PFSK-1 (cell line): ENCODE measurements at regions not wholly inside any gene's neighbourhood (a gene's known extent, or its start where the extent isn't known, plus 50 kb on each side); places are given as distances from the start of the nearest gene placed in this dataset.

Source experiments
- POLR2AphosphoS5 ChIP-seq: IDR thresholded peaks from 2 replicates; pipeline ENCODE4 v1.6.1; 2012; ENCODE audit warnings: low read depth, mild to moderate bottlenecking, control low read depth, low read length, moderate library complexity
- REST ChIP-seq, 2 experiments: IDR thresholded peaks; 2 replicates each; pipeline versions ENCODE4 v1.6.1 to v1.8.0; 2011 to 2012; ENCODE audit warnings: low read depth in 2 of 2, low read length in 2 of 2, control low read depth in 1 of 2, inconsistent platforms in 1 of 2, mild to moderate bottlenecking in 1 of 2, moderate library complexity in 1 of 2; ENCODE audit not compliant: insufficient read depth in 1 of 2

- no peak for TF ChIP-seq REST (IDR thresholded peaks at IDR 0.05; ENCODE audit: insufficient read depth in 1 of 2, low read depth in 2 of 2, low read length in 2 of 2)
- no peak for TF ChIP-seq POLR2AphosphoS5
Observed at GRCh38 chr20:25750220-25750764, 53.6 kb upstream of the ZNF337 start.
